GM12864 (cell line): ENCODE measurements at regions not wholly inside any gene's neighbourhood (a gene's known extent, or its start where the extent isn't known, plus 50 kb on each side); places are given as distances from the start of the nearest gene placed in this dataset.
"Not testable (repeated sequence)": the region's sequence is repeated elsewhere in the genome, so short reads cannot be mapped to it uniquely, and the experiment has no call there.

Experiments used
- DNase-seq: peaks from one replicate; pipeline ENCODE4 v3.0.0-alpha.2; 2011; ENCODE audit warnings: low read depth
- H3K4me3 ChIP-seq: 2 replicates; pipeline ENCODE4 v1.5.1; 2011; ENCODE audit warnings: mild to moderate bottlenecking, low read depth, low read length, control low read depth
- TF ChIP-seq, protein P1 (sequence below): IDR thresholded peaks from 2 replicates; pipeline ENCODE4 v1.5.1; 2011; ENCODE audit warnings: low read depth, mild to moderate bottlenecking, moderate library complexity, low read length, control low read depth, inconsistent platforms; ENCODE audit errors: missing control alignments

DNA sequence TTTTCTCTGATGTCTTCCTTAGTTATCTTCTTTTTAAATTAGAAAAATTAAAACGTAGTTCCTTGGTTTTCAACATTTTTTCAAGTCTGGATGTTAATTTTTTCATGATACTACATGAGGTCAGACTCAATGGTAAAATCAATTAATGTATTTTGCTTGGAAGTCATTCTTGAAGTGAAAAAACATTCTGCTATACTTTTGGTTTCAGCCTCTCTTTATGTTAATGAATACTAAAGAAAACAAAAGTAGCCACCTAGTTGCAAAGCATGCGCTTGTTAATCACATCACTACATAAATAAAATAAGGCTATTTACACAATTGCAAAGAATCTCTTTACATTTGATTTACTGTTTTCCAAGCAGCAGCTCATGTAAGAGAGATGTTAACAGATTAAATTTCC lies 170.4 kb downstream of the LIPI start:
- TF ChIP-seq, protein P1, sequence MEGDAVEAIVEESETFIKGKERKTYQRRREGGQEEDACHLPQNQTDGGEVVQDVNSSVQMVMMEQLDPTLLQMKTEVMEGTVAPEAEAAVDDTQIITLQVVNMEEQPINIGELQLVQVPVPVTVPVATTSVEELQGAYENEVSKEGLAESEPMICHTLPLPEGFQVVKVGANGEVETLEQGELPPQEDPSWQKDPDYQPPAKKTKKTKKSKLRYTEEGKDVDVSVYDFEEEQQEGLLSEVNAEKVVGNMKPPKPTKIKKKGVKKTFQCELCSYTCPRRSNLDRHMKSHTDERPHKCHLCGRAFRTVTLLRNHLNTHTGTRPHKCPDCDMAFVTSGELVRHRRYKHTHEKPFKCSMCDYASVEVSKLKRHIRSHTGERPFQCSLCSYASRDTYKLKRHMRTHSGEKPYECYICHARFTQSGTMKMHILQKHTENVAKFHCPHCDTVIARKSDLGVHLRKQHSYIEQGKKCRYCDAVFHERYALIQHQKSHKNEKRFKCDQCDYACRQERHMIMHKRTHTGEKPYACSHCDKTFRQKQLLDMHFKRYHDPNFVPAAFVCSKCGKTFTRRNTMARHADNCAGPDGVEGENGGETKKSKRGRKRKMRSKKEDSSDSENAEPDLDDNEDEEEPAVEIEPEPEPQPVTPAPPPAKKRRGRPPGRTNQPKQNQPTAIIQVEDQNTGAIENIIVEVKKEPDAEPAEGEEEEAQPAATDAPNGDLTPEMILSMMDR = no peak

DNA sequence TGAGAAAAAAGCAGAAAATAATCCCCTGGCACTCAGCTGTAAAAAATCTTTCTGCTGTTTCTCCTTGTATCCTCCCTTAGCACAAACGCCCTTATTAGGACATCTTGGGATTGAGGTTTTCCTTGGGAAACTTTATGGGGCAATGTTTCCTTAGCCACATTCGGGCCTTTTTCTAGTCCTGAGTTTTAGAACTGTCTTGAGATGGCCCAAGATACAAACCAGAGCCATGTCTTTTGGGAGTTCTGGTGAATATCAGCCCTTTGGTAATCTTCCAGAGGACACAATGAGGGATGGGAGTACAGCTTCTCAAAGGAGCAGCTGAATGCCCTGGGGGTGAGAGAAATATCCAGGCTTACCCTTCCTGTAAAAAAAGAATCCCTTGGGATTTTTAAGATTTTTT lies 182.1 kb downstream of the LIPI start:
- DNase-seq, H3K4me3 ChIP-seq: not testable (repeated sequence)

More for the DNA sequence above, 170.4 kb downstream of the LIPI start:
- DNase-seq = no peak
- H3K4me3 ChIP-seq = no peak overlapping the region

DNA sequence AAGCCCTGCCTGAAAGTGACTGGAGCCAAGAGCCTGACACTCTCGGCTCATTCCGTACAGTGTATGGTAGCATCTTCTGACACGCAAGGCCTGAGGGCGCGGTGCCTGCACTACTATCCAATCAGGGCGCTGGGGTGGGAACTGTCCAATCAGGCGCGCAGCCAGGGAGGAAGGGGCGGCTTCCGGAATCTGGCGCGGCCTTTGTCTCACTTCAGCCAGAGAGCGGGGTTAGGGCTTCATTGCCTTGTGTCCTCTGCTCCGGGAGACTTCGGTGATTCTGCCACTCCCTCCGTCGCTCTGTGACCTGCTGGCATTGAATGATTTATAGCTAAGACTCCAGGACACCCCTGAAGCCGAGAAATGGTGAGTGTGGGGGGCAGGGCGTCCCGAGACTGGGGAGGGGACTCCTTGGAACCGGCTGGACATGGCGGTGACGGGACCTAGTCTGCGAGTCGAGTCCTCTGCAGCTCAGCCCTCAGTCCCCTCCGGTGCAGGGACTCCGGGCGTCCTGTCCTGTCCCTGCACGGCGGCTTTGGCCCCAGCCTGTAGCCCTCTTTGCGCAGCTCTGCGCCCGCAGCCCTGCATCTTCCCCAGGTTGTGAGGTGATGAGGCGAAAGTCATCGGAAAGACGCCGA lies 183.4 kb downstream of the LIPI start:
- peak overlapping the region; percentile 75 for H3K4me3 ChIP-seq
- peak; percentile 82 for DNase-seq

DNA sequence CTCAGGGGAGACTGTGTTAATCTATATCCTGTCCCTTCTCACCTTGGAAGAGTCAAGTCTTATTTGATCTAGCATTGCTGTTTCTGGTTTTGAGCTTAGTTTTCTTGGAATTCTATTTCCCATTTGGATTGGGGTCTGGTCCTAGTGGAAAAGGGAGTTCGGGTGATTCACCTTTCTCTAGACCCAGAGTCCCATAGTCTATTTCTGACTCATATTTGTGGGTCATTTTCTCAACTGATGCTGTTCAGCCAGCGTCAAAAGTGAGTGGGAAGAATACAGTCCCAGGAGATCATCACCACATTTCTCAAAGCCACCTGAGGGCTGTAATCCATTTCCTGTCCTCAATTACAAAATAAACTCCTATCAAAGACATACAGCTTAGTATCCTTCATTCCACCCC lies 190.6 kb downstream of the LIPI start:
- DNase-seq, H3K4me3 ChIP-seq: not testable (repeated sequence)

DNA sequence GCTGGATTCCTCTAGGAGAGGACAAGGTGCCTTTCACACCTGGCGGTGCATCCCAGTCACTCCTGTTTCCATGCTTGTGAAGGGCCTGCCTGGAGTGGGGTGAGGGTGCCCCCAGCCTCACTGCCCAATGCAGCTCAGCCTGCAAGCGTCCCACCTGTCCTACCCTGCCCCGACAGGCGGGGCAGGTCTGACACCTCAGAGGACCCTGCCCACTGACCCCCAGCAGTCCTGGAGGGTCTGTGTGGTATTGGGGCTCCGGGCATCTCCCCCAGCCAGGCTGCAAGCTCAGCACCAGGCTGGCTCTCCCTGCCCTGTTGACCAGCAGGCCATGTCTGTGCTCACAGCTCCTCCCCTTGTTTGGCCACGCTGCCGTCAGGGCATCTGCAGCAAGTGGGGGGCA lies 194.9 kb downstream of the LIPI start:
- not testable (repeated sequence) for DNase-seq, H3K4me3 ChIP-seq

DNA sequence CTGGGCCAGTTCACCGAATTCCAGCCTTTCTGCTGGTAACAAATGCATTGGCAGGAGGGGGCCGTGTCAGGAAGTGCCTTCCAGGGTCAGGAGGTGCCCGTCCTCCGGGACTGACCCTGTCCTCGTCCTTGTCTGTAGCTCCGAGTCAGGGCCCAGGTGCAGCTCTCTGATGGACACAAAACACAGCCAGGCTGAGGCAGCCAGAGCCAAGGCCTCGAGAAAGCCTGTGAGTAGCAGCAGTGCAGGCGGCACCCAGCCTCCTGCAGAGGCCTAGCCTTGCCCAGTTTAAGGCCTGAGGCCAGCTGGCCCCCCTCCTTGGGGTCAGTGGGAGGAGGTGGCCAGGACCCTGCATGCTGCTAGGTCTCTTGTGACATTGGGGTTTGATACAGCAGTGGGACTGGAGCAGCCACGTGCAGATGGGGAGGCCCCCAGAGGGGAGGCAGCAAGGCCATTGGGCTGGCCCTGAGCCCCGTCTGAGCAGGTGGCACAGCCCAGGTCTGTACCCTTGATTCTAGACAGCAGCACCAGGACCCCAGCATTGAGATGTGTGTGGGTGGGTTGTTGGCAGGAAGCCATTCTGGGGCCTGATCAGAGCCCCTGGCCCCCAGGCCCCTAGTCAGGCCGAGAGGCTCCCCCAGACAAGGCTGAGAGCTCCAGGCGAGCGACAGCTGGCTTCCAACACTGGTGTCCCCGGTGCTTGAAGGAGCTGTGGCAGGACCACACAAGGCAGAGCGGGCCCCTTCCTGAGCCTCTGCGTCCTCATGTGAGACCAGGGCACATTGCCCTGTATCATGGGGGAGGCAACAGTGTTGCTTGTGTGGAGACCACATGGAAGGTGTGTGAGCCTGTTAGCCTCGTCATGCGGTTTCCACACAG lies 196.9 kb downstream of the LIPI start:
- not testable (repeated sequence) for DNase-seq, H3K4me3 ChIP-seq

DNA sequence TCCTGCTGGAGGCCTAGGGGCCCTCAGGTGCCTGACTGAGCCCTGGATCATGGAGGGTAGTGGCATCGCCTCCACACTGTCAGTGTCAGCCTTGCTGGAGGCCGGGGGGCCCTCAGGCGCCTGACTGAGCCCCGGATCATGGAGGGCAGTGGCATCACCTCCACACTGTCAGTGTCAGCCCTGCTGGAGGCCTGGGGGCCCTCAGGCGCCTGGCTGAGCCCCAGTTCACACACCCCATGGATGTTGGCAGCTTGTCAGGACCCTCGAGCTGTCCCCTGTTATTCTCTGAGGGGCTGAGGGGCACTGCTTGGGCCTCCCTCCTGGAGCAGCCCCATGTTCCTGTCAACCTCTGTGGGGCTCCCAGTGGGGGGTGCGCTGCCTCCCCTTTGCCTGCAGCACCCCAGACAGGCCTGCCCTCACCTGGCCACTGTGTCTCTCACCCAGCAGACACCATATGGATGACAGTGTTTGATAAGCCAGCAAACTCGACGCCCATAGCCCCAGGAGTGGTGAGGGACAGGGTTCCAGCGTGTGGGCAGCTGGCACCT lies 197.6 kb downstream of the LIPI start:
- H3K4me3 ChIP-seq = no peak overlapping the region
- TF ChIP-seq, protein P1 = no peak
- no peak for DNase-seq

DNA sequence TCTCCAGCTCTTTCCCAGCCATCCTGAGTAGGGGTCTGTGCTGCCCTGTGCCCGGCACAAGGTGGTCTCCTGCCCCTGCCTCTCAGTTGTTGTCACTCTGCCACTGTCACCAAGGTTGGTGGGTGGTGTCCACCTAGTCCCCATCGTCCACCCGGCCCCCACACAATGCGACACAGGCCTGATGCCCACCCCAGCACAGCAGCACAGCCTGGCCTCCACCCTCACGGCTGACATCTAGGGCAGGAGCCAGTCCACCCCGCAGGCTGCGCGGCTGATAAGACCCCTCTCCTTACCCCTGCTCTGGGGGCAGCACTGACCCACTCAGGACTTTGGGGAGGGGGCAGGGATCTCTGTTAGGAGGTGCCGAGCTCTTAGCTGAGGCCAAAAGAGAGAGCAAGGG lies 198.3 kb downstream of the LIPI start:
- TF ChIP-seq, protein P1 = no peak

DNA sequence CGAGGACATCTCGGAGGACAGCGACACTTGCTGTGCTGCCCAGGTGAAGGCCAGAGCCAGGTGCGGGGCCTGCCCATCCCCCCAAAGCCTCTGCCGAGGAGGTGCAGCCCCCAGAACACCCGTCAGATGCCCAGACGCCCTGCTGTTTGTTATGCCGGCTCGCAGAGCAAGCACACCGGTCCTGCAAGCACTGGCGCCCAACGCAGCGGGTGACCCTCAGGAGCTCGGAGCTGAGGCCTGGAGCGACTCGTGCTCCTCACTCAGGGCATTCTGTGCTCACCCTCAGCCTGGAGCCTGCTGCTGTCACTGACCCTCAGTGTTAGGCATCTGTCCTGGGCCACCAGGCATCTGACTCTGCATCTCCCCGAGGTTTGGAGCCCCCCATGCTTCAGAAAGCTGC lies 199.0 kb downstream of the LIPI start:
- DNase-seq, H3K4me3 ChIP-seq: not testable (repeated sequence)

More for the DNA sequence above, 198.3 kb downstream of the LIPI start:
- no peak for DNase-seq
- H3K4me3 ChIP-seq = no peak overlapping the region

DNA sequence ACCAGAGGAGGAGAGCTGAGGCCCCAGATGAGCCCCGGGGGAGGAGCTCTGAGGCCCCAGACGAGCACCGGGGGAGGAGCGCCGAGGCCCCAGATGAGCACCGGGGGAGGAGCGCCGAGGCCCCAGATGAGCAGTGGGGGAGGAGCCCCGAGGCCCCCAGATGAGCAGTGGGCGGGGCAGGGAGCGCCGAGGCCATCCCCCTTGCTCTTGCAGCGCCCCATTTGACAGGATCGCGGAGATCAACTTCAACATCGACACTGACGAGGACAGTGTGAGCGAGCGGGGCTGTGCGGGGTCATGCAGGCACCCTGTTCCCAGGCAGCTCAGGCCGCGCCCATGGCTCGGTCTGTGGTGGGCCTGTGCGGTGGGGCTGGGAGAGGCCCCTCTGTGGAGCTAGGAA lies 199.6 kb downstream of the LIPI start:
- not testable (repeated sequence) for H3K4me3 ChIP-seq, DNase-seq
